ENCODE measurements at regions not wholly inside any gene's neighbourhood (a gene's known extent, or its start where the extent isn't known, plus 50 kb on each side); places are given as distances from the start of the nearest gene placed in this dataset.

- TF ChIP-seq CTCF (IDR thresholded peaks at IDR 0.05) (no peak), POLR2A (IDR thresholded peaks at IDR 0.05) (no peak)
These were observed 222.8 kb downstream of the RAB11FIP2 start for GRCh38 chr10:117823980-117824379.
